WERI-Rb-1 (cell line): ENCODE measurements at regions not wholly inside any gene's neighbourhood (a gene's known extent, or its start where the extent isn't known, plus 50 kb on each side); places are given as distances from the start of the nearest gene placed in this dataset.

Experiments used
- DNase-seq: peaks from one replicate; pipeline ENCODE4 v3.0.0-alpha.2; 2020
- H3K27ac ChIP-seq: fragments of 250-450 bp; sonication (Bioruptor Pico); 2 replicates; pipeline ENCODE4 v1.5.1; 2020; ENCODE audit warnings: mild to moderate bottlenecking, moderate library complexity
- H3K27me3 ChIP-seq: fragments of 250-450 bp; sonication (Bioruptor Pico); 2 replicates; pipeline ENCODE4 v1.5.1; 2021; ENCODE audit warnings: mild to moderate bottlenecking, low read depth, moderate library complexity; ENCODE audit not compliant: insufficient read depth, severe bottlenecking
- H3K36me3 ChIP-seq: fragments of 250-450 bp; sonication (Bioruptor Pico); 2 replicates; pipeline ENCODE4 v1.5.1; 2020; ENCODE audit warnings: mild to moderate bottlenecking, moderate library complexity
- H3K4me3 ChIP-seq: 2 replicates; pipeline ENCODE4 v1.5.1; 2011; ENCODE audit warnings: low read depth, mild to moderate bottlenecking, control low read depth, low read length
- H3K9me3 ChIP-seq: fragments of 250-450 bp; sonication (Bioruptor Pico); 2 replicates; pipeline ENCODE4 v1.5.1; 2021; ENCODE audit warnings: mild to moderate bottlenecking, moderate library complexity; ENCODE audit not compliant: severe bottlenecking
- CTCF ChIP-seq: IDR thresholded peaks from 2 replicates; pipeline ENCODE4 v1.5.1; 2011; ENCODE audit warnings: low read depth, mild to moderate bottlenecking, control low read depth, inconsistent platforms, low read length

DNA sequence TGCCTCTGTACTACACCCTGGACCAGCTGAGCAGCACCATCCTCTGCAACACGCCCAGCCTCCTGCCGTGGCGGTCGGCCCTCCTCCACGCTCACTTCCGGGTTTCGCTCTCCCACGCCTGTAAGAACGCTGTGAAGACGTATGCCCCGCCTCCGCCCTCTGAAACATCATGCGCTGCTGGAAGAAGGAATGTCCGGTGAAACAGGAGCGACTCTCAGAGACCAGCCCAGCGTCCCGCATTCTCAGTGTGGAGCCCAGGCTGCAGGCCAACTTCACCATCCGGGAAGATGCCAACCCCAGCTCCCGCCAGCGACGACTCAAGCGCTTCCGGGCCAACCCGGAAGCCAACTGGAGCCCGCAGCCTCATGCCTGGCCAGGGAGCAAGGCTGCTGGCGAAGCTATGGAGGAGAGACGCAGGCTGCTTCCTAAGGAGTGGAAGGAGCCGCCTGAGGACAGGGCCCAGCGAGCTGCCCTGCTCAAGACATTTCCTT, 186.1 kb upstream of the SLITRK2 start:
- Histone ChIP-seq H3K36me3 (no peaks in the 10 kb centered on the region), H3K4me3 (no peak overlapping the region), H3K27ac (no peak overlapping the region), H3K9me3 (peaks cover 2% of the 10 kb centered on the region), H3K27me3 (peaks cover 26% of the 10 kb centered on the region)
- TF ChIP-seq CTCF = no peak
- no peak for DNase-seq

- Histone ChIP-seq H3K27ac (no peak overlapping the region), H3K27me3 (peaks cover 11% of the 10 kb centered on the region), H3K36me3 (no peaks in the 10 kb centered on the region), H3K9me3 (no peaks in the 10 kb centered on the region), H3K4me3 (no peak overlapping the region)
- no peak for TF ChIP-seq CTCF
- DNase-seq = no peak
Observed at GRCh38 chrX:145654486-145654885, 163.1 kb upstream of the SLITRK2 start.

- DNase-seq = no peak
- no peak overlapping the region for H3K27ac ChIP-seq
- no peak overlapping the region for H3K4me3 ChIP-seq
- TF ChIP-seq CTCF = no peak
- H3K36me3 ChIP-seq = no peaks in the 10 kb centered on the region
- peaks cover 49% of the 10 kb centered on the region for H3K27me3 ChIP-seq
- H3K9me3 ChIP-seq = no peaks in the 10 kb centered on the region
Observed at GRCh38 chrX:145673841-145674240, 143.8 kb upstream of the SLITRK2 start.

GRCh38 chrX:145677109-145677817, 140.4 kb upstream of the SLITRK2 start:
- Histone ChIP-seq H3K36me3 (no peaks in the 10 kb centered on the region), H3K27ac (no peak overlapping the region), H3K27me3 (peaks cover 55% of the 10 kb centered on the region), H3K9me3 (no peaks in the 10 kb centered on the region), H3K4me3 (no peak overlapping the region)
- DNase-seq = no peak
- TF ChIP-seq CTCF = no peak

DNA sequence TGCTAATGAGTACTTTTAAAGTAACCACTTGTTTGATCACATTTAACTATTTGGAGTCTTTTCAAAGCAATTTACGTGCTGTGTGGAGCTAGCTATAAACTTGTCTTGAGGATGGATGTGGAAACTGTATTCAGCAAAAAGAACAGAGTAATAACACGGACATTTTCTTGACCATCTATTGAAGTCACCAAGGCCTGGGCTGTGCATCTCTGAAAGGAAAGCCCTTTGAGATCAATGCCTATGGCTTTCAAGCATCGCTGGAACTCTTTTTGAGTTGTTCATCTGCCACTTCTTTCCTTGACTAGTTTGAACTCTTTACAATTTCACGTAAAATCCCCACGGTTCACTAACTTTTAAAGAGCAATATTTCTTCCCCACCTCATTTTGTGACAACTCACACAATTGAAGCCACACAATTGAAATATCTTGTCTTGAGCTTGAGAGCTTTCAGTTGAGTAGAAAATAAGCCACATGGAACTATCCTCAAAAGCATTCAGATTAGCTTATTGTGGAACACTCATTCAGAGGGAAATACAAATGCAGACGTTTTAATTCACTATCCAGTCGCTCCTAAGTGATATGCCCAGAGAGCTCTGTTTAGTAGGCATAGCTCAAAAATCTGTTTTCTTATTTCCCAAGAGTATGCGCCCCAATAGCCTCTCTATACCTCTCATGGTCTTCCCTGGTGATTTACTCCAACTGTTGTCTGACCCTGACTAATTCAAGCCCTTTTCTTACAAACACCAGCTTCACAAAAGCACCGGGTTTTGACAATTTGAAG, 134.9 kb upstream of the SLITRK2 start:
- no peak overlapping the region for H3K27ac ChIP-seq
- H3K27me3 ChIP-seq = peaks cover 60% of the 10 kb centered on the region
- no peaks in the 10 kb centered on the region for H3K9me3 ChIP-seq
- no peaks in the 10 kb centered on the region for H3K36me3 ChIP-seq
- no peak for TF ChIP-seq CTCF
- no peak overlapping the region for H3K4me3 ChIP-seq
- no peak for DNase-seq
